K562 (cell line): ENCODE measurements at regions not wholly inside any gene's neighbourhood (a gene's known extent, or its start where the extent isn't known, plus 50 kb on each side); places are given as distances from the start of the nearest gene placed in this dataset.

Experiments used
- AFF1 ChIP-seq, 2 experiments: fragments of 450-650 bp; IDR thresholded peaks; 2 replicates each; pipeline ENCODE4 v1.6.1; 2018; ENCODE audit warnings: mild to moderate bottlenecking in 2 of 2, low read depth in 1 of 2; ENCODE audit not compliant: partially characterized antibody in 2 of 2
- CEBPB ChIP-seq: fragments of 450-650 bp; IDR thresholded peaks from 2 replicates; pipeline ENCODE4 v1.6.1; 2016; ENCODE audit warnings: missing genetic modification characterization, missing compliant biosample characterization
- NR3C1 ChIP-seq: sonication (generic); formaldehyde crosslinking; IDR thresholded peaks from 2 replicates; pipeline ENCODE4 v1.8.1; 2022; ENCODE audit warnings: missing genetic modification reagents
- NUFIP1 ChIP-seq: fragments of 450-650 bp; IDR thresholded peaks from 2 replicates; pipeline ENCODE4 v1.6.1; 2018; ENCODE audit not compliant: partially characterized antibody
- TF ChIP-seq, protein P1 (sequence below), 3 experiments: IDR thresholded peaks in 2 of 3; conservative IDR thresholded peaks in 1 of 3; 2 replicates each; pipeline ENCODE4 v1.5.1; 2011 to 2012; ENCODE audit warnings: low read length in 3 of 3, mild to moderate bottlenecking in 3 of 3, control low read depth in 2 of 3, improper control_type of control experiment in 1 of 3, inconsistent platforms in 1 of 3, low read depth in 1 of 3, mixed read lengths in 1 of 3, moderate library complexity in 1 of 3; ENCODE audit not compliant: insufficient read depth in 2 of 3

GRCh38 chr13:31963631-31964030 lies 67.9 kb upstream of the FRY start:
- no peak for TF ChIP-seq NR3C1
- TF ChIP-seq, protein P1, sequence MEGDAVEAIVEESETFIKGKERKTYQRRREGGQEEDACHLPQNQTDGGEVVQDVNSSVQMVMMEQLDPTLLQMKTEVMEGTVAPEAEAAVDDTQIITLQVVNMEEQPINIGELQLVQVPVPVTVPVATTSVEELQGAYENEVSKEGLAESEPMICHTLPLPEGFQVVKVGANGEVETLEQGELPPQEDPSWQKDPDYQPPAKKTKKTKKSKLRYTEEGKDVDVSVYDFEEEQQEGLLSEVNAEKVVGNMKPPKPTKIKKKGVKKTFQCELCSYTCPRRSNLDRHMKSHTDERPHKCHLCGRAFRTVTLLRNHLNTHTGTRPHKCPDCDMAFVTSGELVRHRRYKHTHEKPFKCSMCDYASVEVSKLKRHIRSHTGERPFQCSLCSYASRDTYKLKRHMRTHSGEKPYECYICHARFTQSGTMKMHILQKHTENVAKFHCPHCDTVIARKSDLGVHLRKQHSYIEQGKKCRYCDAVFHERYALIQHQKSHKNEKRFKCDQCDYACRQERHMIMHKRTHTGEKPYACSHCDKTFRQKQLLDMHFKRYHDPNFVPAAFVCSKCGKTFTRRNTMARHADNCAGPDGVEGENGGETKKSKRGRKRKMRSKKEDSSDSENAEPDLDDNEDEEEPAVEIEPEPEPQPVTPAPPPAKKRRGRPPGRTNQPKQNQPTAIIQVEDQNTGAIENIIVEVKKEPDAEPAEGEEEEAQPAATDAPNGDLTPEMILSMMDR (IDR thresholded peaks at IDR 0.05 in 2 of 3, conservative IDR thresholded peaks at IDR 0.05 in 1 of 3; ENCODE audit: insufficient read depth in 2 of 3, low read depth in 1 of 3, low read length in 3 of 3): no peak
- TF ChIP-seq CEBPB: no peak
- no peak for TF ChIP-seq AFF1 (IDR thresholded peaks at IDR 0.05; ENCODE audit: low read depth in 1 of 2, partially characterized antibody in 2 of 2)
- TF ChIP-seq NUFIP1: no peak
